HL-60/S4 treated with phorbol 12-myristate 13-acetate at 8.2 ng/mL for 4 days and 3 days (cell line): ENCODE measurements at regions not wholly inside any gene's neighbourhood (a gene's known extent, or its start where the extent isn't known, plus 50 kb on each side); places are given as distances from the start of the nearest gene placed in this dataset.

Source experiments
- in situ Hi-C: fragments of 300-500 bp; cut with MboI; formaldehyde crosslinking; loops from 2 replicates; pipeline ENCODE4 v1.15.0; 2022; ENCODE audit warnings: low sequenced_read_pairs

- in situ Hi-C loops: loop anchor here (10.0 kb wide), 1 partner anchor 254 kb away; no protein-coding TSS in a partner anchor
These were observed 74.5 kb upstream of the TIAM2 start for GRCh38 chr6:154920495-154921200.

GRCh38 chr6:154921482-154921881 lies 73.6 kb upstream of the TIAM2 start:
- in situ Hi-C loops: loop anchor here (10.0 kb wide), 1 partner anchor 253 kb away; no protein-coding TSS in a partner anchor

DNA sequence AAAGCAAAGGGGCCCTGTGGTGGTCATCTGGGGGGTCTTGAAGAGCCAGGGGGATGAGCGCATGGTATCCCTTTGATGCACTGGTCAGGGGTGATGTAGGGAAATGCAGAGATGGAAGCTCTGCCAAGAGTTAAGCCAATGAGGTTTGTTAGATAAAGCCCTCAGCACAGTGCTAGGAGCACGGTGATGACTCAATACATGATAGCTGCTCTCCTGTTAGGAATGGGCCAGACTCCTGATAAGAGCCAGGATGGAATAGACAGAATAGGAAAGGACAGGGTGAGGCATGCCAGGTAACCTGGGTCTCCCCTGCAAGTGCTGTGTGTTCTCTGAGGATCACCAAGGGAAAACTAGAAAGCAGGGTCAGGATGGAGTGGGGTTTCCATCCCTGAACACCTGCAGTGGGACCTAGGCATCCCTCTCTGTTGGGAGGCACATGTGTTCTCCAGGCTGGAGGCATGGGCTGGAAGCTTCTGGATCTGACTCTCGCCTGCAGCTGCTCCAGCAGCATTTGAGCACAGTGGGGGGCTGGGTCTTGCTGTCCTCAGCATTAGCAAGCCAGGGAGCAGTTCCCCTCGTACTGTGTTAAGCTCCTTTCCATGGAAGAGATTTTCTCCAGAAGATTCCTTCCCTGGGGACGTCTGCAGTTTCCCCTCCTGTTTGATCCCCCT lies 71.8 kb upstream of the TIAM2 start:
- in situ Hi-C loops: loop anchor here (10.0 kb wide), 1 partner anchor 251 kb away; no protein-coding TSS in a partner anchor

DNA sequence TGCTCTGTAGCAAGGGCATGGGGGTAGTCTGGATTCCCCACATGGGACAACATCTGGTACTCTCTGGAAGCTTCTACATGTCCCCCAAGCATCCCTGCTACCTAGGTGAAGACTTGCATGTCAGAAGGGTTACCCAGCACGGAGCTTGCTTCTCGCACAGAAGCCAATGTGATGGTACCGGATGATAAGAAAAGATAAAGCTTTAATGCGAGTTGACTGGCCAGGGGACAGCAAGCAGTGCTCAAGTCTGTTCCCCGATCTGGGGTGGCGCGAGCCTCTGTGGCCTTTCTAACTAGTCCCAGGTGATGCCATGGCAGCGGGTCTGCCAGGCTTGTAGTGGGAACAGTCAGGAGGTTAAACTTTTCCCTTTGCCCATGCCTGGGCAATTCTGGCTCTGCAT lies 70.0 kb upstream of the TIAM2 start:
- in situ Hi-C loops: loop anchor here (10.0 to 25.0 kb wide), 2 partner anchors 250 to 337 kb away; partner anchors contain the start of gene CLDN20

DNA sequence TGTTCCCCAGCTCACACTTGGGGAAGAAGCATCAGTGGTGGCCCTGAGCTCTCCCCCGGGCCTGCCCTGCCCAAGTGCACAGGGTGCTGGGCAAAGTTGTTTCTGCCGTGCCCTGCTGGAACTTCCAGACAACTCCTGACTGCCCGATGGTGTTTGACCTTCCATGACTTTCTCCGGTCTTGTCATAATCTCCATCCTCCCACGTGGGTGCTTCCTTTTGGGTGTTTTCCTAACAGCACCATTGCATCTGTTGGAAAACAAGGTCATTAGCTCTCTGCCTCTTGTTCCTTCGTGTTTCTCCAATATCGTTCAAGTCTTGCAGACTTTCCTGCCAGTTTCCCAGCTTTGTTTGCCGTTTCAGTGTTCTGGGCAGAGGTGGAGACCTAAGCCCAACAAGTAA lies 68.7 kb upstream of the TIAM2 start:
- in situ Hi-C loops: loop anchor here (10.0 to 25.0 kb wide), 2 partner anchors 248 to 336 kb away; partner anchors contain the start of gene CLDN20

GRCh38 chr6:154928325-154928922 lies 66.7 kb upstream of the TIAM2 start:
- in situ Hi-C loops: loop anchor here (10.0 to 25.0 kb wide), 2 partner anchors 246 to 334 kb away; partner anchors contain the start of gene CLDN20

GRCh38 chr6:154930451-154930851 lies 64.7 kb upstream of the TIAM2 start:
- in situ Hi-C loops: loop anchor here (25.0 kb wide), 1 partner anchor 332 kb away; the partner anchor contains the start of gene CLDN20

- in situ Hi-C loops: loop anchor here (25.0 kb wide), 1 partner anchor 330 kb away; the partner anchor contains the start of gene CLDN20
These were observed 63.2 kb upstream of the TIAM2 start for GRCh38 chr6:154931711-154932424.

GRCh38 chr6:154932515-154933027 lies 62.5 kb upstream of the TIAM2 start:
- in situ Hi-C loops: loop anchor here (25.0 kb wide), 1 partner anchor 330 kb away; the partner anchor contains the start of gene CLDN20

- in situ Hi-C loops: loop anchor here (25.0 kb wide), 1 partner anchor 329 kb away; the partner anchor contains the start of gene CLDN20
These were observed 61.8 kb upstream of the TIAM2 start for GRCh38 chr6:154933181-154933827.

DNA sequence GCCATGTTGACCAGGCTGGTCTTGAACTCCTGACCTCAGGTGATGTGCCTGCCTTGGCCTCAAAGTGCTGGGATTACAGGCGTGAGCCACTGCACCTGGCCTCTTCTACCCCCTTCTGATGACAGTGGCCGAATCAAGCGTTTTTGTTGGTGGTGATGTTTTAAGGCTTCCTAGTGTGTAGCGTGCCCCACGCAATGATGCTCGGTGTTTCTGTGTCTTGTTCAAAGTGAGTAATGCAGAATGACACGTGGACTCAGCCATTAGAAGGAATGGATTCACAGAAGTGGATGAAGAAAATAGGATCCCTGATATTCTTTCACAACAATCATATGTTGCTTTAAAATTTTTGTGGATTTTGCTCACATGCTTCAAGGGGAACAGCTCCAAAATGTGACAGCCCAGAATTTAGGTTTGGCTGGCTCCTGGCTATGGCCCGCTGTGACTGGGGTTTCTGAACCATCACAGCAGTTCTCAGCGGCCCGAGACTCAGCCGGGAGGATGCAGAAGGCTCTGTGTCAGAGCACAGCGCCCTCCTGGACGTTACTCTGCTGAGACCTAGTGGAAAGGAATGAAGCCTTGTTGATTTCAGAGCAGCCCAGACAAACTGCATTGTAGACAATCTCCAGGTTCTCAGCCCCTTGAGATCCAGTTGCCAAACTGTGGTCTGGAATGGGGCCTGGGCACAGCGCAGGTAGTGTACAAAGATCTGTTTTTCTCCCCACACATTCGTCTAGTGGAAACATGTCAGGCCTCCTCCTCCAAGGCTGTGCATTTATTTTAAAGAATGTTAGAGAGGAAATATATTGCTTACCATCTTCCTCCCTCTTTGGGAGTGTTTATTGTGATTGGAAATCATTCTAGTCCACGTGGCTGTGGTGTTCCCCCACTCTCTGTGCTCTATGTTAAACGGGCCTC lies 57.6 kb upstream of the TIAM2 start:
- in situ Hi-C loops: loop anchor here (25.0 kb wide), 1 partner anchor 325 kb away; the partner anchor contains the start of gene CLDN20

DNA sequence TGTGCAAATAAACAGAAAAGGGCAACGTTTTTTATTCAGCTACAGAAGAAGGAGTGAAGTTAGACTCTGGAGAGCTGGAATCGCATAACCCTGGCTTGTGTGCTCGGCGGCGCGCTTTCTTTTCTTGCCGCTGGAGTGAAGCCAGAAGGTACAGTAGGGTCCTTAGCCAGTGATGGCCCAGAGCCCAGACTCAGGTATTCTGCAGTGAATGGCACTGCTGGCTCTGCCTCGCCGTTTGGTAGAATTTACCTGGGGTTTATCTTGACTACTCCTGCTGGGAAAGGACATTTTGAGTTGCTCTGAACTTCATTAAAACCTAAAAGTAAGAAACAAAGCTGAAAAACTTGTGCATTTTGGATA lies 56.9 kb upstream of the TIAM2 start:
- in situ Hi-C loops: loop anchor here (25.0 kb wide), 1 partner anchor 324 kb away; the partner anchor contains the start of gene CLDN20

DNA sequence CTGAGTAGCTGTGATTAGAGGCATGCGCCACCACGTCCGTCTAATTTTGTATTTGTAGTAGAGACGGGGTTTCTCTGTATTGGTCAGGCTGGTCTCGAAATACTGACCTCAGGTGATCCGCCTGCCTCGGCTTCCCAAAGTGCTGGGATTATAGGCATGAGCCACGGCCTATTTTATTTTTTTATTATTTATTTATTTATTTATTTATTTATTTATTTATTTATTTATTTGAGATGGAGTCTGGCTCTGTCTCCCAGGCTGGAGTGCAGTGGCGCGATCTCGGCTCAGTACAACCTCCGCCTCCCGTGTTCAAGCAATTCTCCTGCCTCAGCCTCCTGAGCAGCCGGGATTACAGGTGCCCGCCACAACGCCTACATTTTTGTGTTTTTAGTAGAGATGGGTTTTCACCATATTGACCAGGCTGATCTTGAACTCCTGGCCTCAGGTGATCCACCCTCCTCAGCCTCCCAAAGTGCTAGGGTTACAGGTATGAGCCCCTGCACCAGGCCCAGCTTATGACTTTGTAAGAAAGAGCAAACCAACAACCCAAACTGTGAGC lies 56.3 kb upstream of the TIAM2 start:
- in situ Hi-C loops: loop anchor here (25.0 kb wide), 1 partner anchor 323 kb away; the partner anchor contains the start of gene CLDN20

DNA sequence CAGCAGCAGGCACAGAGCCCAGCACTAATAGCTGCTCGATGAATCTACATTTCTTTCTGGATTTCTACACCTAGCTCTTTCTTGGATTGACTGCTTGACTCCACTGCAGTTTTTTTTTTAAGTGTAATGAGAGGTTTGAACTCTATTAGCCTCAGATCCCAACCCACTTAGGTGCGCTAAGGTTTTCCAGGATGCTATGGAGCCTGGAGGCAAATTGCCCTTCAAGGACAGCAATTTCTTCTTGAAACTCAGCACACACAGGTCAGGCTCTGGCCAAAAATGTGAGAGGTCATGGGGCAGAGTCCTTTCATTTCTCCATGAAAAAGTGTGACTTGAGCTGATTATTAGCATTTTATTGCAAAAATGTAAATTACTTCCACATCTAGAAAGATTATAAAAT lies 52.3 kb upstream of the TIAM2 start:
- in situ Hi-C loops: loop anchor here (25.0 kb wide), 1 partner anchor 320 kb away; the partner anchor contains the start of gene CLDN20

GRCh38 chr6:154945271-154945890 lies 49.7 kb upstream of the TIAM2 start:
- in situ Hi-C loops: loop anchor here (25.0 kb wide), 1 partner anchor 317 kb away; the partner anchor contains the start of gene CLDN20
